ENCODE measurements at regions not wholly inside any gene's neighbourhood (a gene's known extent, or its start where the extent isn't known, plus 50 kb on each side); places are given as distances from the start of the nearest gene placed in this dataset.

GRCh38 chr4:108346818-108347210 lies 178.1 kb upstream of the LEF1 start:
- H3K9ac ChIP-seq (ENCODE audit: low read length), result no peak overlapping the region
- H3K27me3 ChIP-seq (replicated peaks; ENCODE audit: insufficient read depth, low read length), result no peaks in the 10 kb centered on the region
- no peaks in the 10 kb centered on the region for H3K9me2 ChIP-seq (replicated peaks; ENCODE audit: insufficient read depth, low read length)
- no peaks in the 10 kb centered on the region for H3K9me3 ChIP-seq (replicated peaks; ENCODE audit: insufficient read depth, low read length)
- no peak overlapping the region for H3K4me3 ChIP-seq (ENCODE audit: low read length)
- peak overlapping the region; percentile 17; the same call in 1 of the 2 replicates for H3K4me2 ChIP-seq (ENCODE audit: low read depth, low read length)
- no peak overlapping the region for H2AFZ ChIP-seq (ENCODE audit: low read length)
- no peak for DNase-seq
- no peak for TF ChIP-seq EZH2 (optimal IDR thresholded peaks at IDR 0.05; ENCODE audit: low read depth, low read length)
- no peak for TF ChIP-seq EZH2phosphoT487 (IDR thresholded peaks at IDR 0.05; ENCODE audit: low read length)
- no peak for TF ChIP-seq CTCF (IDR thresholded peaks at IDR 0.05; ENCODE audit: low read length)
- peaks cover 20% of the 10 kb centered on the region for H3K4me1 ChIP-seq (ENCODE audit: low read length)
- H3F3A ChIP-seq (ENCODE audit: insufficient read depth, low read length), result no peaks in the 10 kb centered on the region
- no peaks in the 10 kb centered on the region for H4K20me1 ChIP-seq (ENCODE audit: insufficient read depth, low read length)
- H3K79me2 ChIP-seq (ENCODE audit: low read length), result no peaks in the 10 kb centered on the region
- H3K27ac ChIP-seq (ENCODE audit: low read length), result no peak overlapping the region
- no peaks in the 10 kb centered on the region for H3K36me3 ChIP-seq (replicated peaks; ENCODE audit: insufficient read depth, low read length)

GRCh38 chr4:108345862-108346817 lies 177.4 kb upstream of the LEF1 start:
- Histone ChIP-seq H3K36me3 (replicated peaks; ENCODE audit: insufficient read depth, low read length) (no peaks in the 10 kb centered on the region), H4K20me1 (ENCODE audit: insufficient read depth, low read length) (no peaks in the 10 kb centered on the region), H3K9ac (ENCODE audit: low read length) (no peak overlapping the region), H3K4me1 (ENCODE audit: low read length) (peaks cover 20% of the 10 kb centered on the region), H3K9me2 (replicated peaks; ENCODE audit: insufficient read depth, low read length) (no peaks in the 10 kb centered on the region), H3K4me2 (ENCODE audit: low read depth, low read length) (peak overlapping the region; percentile 17; the same call in 1 of the 2 replicates), H2AFZ (ENCODE audit: low read length) (no peak overlapping the region), H3K79me2 (ENCODE audit: low read length) (no peaks in the 10 kb centered on the region), H3K27me3 (replicated peaks; ENCODE audit: insufficient read depth, low read length) (no peaks in the 10 kb centered on the region), H3K27ac (ENCODE audit: low read length) (no peak overlapping the region), H3K9me3 (replicated peaks; ENCODE audit: insufficient read depth, low read length) (no peaks in the 10 kb centered on the region), H3F3A (ENCODE audit: insufficient read depth, low read length) (no peaks in the 10 kb centered on the region), H3K4me3 (ENCODE audit: low read length) (no peak overlapping the region)
- no peak for TF ChIP-seq EZH2 (optimal IDR thresholded peaks at IDR 0.05; ENCODE audit: low read depth, low read length)
- TF ChIP-seq EZH2phosphoT487 (IDR thresholded peaks at IDR 0.05; ENCODE audit: low read length), result no peak
- no peak for TF ChIP-seq CTCF (IDR thresholded peaks at IDR 0.05; ENCODE audit: low read length)
- DNase-seq, result peak; percentile 35

- no peak overlapping the region for H3K9ac ChIP-seq (ENCODE audit: low read length)
- peaks cover 26% of the 10 kb centered on the region for H3K4me1 ChIP-seq (ENCODE audit: low read length)
- DNase-seq, result peak; percentile 56
- H3K4me3 ChIP-seq (ENCODE audit: low read length), result no peak overlapping the region
- peak overlapping the region; percentile 3; the same call in 1 of the 2 replicates for H3K27ac ChIP-seq (ENCODE audit: low read length)
- H3F3A ChIP-seq (ENCODE audit: insufficient read depth, low read length), result no peaks in the 10 kb centered on the region
- no peaks in the 10 kb centered on the region for H4K20me1 ChIP-seq (ENCODE audit: insufficient read depth, low read length)
- H3K36me3 ChIP-seq (replicated peaks; ENCODE audit: insufficient read depth, low read length), result no peaks in the 10 kb centered on the region
- no peaks in the 10 kb centered on the region for H3K27me3 ChIP-seq (replicated peaks; ENCODE audit: insufficient read depth, low read length)
- no peaks in the 10 kb centered on the region for H3K9me3 ChIP-seq (replicated peaks; ENCODE audit: insufficient read depth, low read length)
- peak overlapping the region; percentile 27; the same call in 1 of the 2 replicates for H3K4me2 ChIP-seq (ENCODE audit: low read depth, low read length)
- 0 out of 2 replicates have a peak overlapping the region, but pooled peaks have one; percentile 40 for H2AFZ ChIP-seq (ENCODE audit: low read length)
- no peaks in the 10 kb centered on the region for H3K9me2 ChIP-seq (replicated peaks; ENCODE audit: insufficient read depth, low read length)
- no peaks in the 10 kb centered on the region for H3K79me2 ChIP-seq (ENCODE audit: low read length)
- TF ChIP-seq EZH2 (optimal IDR thresholded peaks at IDR 0.05; ENCODE audit: low read depth, low read length) (no peak), CTCF (IDR thresholded peaks at IDR 0.05; ENCODE audit: low read length) (peak; percentile 9; the same call in 1 of the 2 replicates), EZH2phosphoT487 (IDR thresholded peaks at IDR 0.05; ENCODE audit: low read length) (no peak)
Observed at GRCh38 chr4:108342325-108342970, 173.7 kb upstream of the LEF1 start.

Measured in MM.1S (cell line).